ENCODE measurements at regions not wholly inside any gene's neighbourhood (a gene's known extent, or its start where the extent isn't known, plus 50 kb on each side); places are given as distances from the start of the nearest gene placed in this dataset.
A peak's percentile ranks its signal among the peaks of the same experiment; 100 is the strongest.

DNA sequence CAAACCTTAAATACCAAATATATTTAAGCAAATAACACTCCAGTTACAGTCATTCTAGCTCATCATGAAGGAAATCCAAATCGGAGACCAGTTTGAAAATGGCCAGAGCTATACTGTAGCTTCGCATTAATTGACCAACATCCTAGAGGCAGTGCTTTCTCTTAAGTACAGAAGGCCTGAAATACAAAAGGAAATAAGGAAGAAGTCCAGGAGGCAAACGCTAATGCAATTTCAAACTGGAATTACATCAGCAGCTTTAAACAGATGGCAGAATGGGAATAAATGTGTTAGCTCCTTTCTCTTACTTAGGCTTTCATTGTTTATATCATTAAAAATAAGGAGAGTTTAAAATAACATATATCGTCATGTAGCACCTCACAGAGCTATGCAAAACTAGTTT lies 197.0 kb downstream of the SEC61B start:
- WGBS, 5 donors = 60 to 77% (median 76%) methylated on average over 4 of the region's 4 CpGs
- H3K27ac ChIP-seq = no peak overlapping the region
- H3K4me1 ChIP-seq = no peaks in the 10 kb centered on the region
- TF ChIP-seq POLR2A (IDR thresholded peaks at IDR 0.05) (no peak), EP300 (IDR thresholded peaks at IDR 0.05) (no peak), CTCF (IDR thresholded peaks at IDR 0.05) (no peak)
- no peak overlapping the region for H3K4me3 ChIP-seq
- no peaks in the 10 kb centered on the region for H3K27me3 ChIP-seq
- H3K9me3 ChIP-seq = no peaks in the 10 kb centered on the region
- no peaks in the 10 kb centered on the region for H3K36me3 ChIP-seq
- intact Hi-C loops (cut with DNase I; ENCODE audit: low total_unique reads) = no loop called here
- DNase-seq = peak in 1 of 2 donors; percentile 21

DNA sequence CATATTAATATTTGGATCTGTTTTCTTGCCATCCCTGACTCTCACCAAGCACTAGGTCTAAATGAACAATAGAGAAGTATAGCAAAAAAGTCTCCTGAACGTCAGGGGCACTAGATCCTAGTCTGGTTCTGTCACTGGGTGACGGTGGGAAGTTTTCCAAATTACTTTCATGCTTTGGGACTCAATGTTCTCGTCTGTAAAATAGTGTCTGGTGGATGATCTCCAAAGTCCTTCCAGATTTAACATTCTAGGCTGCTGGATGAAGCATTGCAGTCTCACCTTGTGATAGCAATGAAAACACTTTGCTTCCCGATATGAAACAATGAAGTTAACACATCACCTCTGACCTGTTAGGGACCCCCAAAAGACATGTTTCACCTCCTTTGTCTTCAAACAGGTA lies 199.3 kb downstream of the SEC61B start:
- Histone ChIP-seq H3K36me3 (no peaks in the 10 kb centered on the region), H3K9me3 (no peaks in the 10 kb centered on the region), H3K4me3 (no peak overlapping the region), H3K4me1 (no peaks in the 10 kb centered on the region), H3K27ac (no peak overlapping the region), H3K27me3 (no peaks in the 10 kb centered on the region)
- no peak for DNase-seq
- TF ChIP-seq POLR2A (IDR thresholded peaks at IDR 0.05) = no peak
- no peak for TF ChIP-seq POLR2AphosphoS5 (IDR thresholded peaks at IDR 0.05)
- TF ChIP-seq CTCF (IDR thresholded peaks at IDR 0.05) = no peak
- TF ChIP-seq EP300 (IDR thresholded peaks at IDR 0.05) = no peak
- intact Hi-C loops (cut with DNase I; ENCODE audit: low total_unique reads) = no loop called here
- WGBS, 5 donors = 68 to 85% (median 71%) methylated on average over 4 of the region's 4 CpGs

DNA sequence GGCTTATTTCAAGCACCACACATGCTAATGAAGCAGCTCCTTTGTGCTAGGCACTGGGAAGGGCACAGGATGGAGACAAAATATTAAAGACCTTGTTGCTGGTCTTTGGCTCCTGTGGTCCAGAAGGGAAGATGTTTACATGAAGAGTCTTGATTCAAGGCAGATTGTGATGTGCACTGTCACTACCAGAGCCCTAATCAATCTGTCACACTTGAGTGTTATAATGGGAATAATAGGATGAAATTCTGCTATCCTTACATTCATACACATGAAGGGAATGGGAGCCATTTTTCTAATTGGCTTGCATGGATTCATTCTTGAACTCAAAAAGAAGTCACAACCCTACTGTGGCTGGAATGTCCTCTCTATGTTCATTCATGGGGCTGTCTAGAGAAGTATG lies 203.0 kb downstream of the SEC61B start:
- TF ChIP-seq EP300 (IDR thresholded peaks at IDR 0.05) (no peak), CTCF (IDR thresholded peaks at IDR 0.05) (no peak), POLR2AphosphoS5 (IDR thresholded peaks at IDR 0.05) (no peak), POLR2A (IDR thresholded peaks at IDR 0.05) (no peak)
- no peaks in the 10 kb centered on the region for H3K36me3 ChIP-seq
- H3K4me1 ChIP-seq = no peaks in the 10 kb centered on the region
- H3K9me3 ChIP-seq = peaks cover 0 to 2% (median 0%) of the 10 kb centered on the region in 4 donors
- no peak for DNase-seq
- no peak overlapping the region for H3K27ac ChIP-seq
- intact Hi-C loops (cut with DNase I; ENCODE audit: low total_unique reads) = no loop called here
- no peak overlapping the region for H3K4me3 ChIP-seq
- H3K27me3 ChIP-seq = no peaks in the 10 kb centered on the region

DNA sequence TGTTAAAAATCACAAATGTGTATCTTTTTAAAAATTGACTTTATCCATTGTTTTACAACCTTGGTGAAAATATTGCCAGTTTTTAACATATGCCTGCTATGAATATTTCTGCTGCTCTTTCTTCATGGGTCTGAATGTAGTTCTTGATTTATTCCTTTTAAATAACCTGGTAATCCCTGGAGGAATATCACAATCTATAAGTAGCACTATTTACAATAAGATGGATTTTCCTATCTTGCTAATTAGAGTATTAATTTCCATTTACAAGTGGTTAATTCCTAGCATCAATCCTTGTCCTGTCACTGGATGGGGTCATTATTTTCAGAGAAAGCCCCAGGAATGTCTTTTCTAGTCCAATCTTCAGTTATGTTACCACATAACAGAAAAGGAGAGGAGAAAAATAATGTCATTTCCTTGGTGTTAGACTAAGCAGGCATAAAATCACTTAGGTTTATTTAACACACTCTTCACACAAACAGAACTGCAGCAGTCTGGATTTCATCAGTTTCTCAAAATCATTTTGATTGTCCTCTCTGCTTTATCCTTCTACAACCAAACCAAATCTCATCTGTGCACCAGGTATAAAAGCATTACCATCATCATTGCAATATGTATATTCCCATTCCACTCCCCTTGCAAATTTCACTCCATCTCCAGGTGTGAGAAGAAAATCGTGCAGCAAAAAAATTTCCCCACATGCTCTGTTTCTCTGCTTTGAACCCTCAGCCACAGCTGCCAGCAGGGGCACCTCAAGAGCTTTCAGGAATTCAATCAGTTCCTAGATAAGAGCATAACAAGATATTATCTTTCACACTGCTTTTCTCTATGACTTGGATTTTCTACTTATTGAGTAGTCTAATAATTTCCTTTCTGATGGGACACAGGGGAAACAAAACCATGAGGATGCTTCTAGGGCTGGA lies 204.1 kb downstream of the SEC61B start:
- intact Hi-C loops (cut with DNase I; ENCODE audit: low total_unique reads) = no loop called here
- WGBS, 5 donors = 15 to 46% (median 21%) methylated on average over 1 of the region's 1 CpG
- TF ChIP-seq POLR2AphosphoS5 (IDR thresholded peaks at IDR 0.05) = no peak
- TF ChIP-seq POLR2A (IDR thresholded peaks at IDR 0.05) = no peak
- no peak for TF ChIP-seq CTCF (IDR thresholded peaks at IDR 0.05)
- TF ChIP-seq EP300 (IDR thresholded peaks at IDR 0.05) = no peak

More for the DNA sequence above, 204.1 kb downstream of the SEC61B start:
- DNase-seq = no peak
- no peaks in the 10 kb centered on the region for H3K27me3 ChIP-seq
- H3K9me3 ChIP-seq = peaks cover 0 to 5% (median 0%) of the 10 kb centered on the region in 4 donors
- H3K36me3 ChIP-seq = no peaks in the 10 kb centered on the region
- H3K4me1 ChIP-seq = no peaks in the 10 kb centered on the region
- H3K4me3 ChIP-seq = no peak overlapping the region
- no peak overlapping the region for H3K27ac ChIP-seq
